ENCODE measurements at regions not wholly inside any gene's neighbourhood (a gene's known extent, or its start where the extent isn't known, plus 50 kb on each side); places are given as distances from the start of the nearest gene placed in this dataset.

DNA sequence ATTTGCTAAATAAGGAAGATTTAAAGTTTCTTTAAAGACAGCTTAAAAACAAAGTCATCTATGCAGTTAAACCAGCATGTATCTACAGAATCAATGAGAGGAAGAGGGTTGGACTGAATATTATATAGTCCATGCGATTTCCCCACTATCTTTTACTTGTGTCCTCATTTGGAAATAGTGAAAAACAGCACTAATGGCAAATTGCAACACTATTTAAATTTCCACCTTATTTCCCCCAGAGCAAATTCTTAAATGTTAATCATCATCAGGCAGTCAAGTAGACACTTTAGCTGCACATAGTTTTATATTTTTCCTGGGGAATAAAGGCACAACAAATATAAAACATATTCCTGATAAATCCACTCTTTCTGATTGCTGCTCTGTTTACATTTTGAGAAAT, 114.6 kb downstream of the LCA5 start:
- no peak for DNase-seq (ENCODE audit: low read depth)
- no peak overlapping the region for H3K4me3 ChIP-seq (ENCODE audit: low read length)
- TF ChIP-seq CTCF (conservative IDR thresholded peaks at IDR 0.05; ENCODE audit: low read depth, low read length) = no peak

- DNase-seq (ENCODE audit: low read depth) = peak; percentile 92
- no peak for TF ChIP-seq CTCF (conservative IDR thresholded peaks at IDR 0.05; ENCODE audit: low read depth, low read length)
- no peak overlapping the region for H3K4me3 ChIP-seq (ENCODE audit: low read length)
Measured at GRCh38 chr6:79421707-79422484, 115.3 kb downstream of the LCA5 start.

GRCh38 chr6:79421001-79421411, 116.2 kb downstream of the LCA5 start:
- DNase-seq (ENCODE audit: low read depth) = no peak
- no peak overlapping the region for H3K4me3 ChIP-seq (ENCODE audit: low read length)
- TF ChIP-seq CTCF (conservative IDR thresholded peaks at IDR 0.05; ENCODE audit: low read depth, low read length) = no peak

DNA sequence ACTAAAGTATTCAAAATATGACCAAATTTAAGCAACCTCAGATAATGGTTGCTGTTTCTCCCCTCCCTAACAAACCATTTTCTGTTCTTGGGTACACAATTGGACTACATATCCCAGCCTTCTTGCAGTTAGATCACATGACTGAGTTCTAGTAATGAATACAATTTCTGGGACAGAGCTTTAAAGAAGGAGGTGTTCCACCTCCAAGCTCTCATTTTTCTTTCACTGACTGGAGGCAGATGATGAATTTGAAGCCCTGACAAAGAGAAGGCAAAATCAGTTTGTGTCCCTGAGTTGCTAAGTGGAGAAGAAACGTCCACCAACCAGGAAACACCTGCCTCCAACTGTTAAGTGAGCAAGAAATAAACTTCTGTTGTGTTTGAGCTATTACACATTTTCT, 117.2 kb downstream of the LCA5 start:
- TF ChIP-seq CTCF (conservative IDR thresholded peaks at IDR 0.05; ENCODE audit: low read depth, low read length) = no peak
- H3K4me3 ChIP-seq (ENCODE audit: low read length) = no peak overlapping the region

DNA sequence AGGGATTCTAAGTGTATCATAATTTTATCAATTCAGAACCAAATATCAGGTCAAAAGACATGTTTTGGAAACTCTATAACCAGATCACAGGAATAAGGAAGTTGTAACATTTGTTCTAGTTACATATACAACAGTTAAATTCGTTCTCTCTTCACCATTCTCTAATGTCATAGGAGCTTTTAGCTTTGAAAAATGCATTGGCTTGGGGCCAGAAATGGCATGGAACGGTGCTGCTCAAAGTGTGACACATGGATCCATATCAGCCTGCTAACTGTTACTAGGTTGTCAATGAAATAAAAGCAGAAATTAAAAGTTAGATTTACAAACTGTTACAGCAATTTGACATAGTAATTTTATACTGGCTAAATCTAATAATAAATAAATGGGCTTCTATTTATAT, 120.3 kb downstream of the LCA5 start:
- no peak for DNase-seq (ENCODE audit: low read depth)
- H3K4me3 ChIP-seq (ENCODE audit: low read length) = no peak overlapping the region
- no peak for TF ChIP-seq CTCF (conservative IDR thresholded peaks at IDR 0.05; ENCODE audit: low read depth, low read length)

More for the DNA sequence above, 117.2 kb downstream of the LCA5 start:
- DNase-seq (ENCODE audit: low read depth) = no peak

GRCh38 chr6:79413562-79414002, 123.6 kb downstream of the LCA5 start:
- TF ChIP-seq CTCF (conservative IDR thresholded peaks at IDR 0.05; ENCODE audit: low read depth, low read length) = no peak
- no peak overlapping the region for H3K4me3 ChIP-seq (ENCODE audit: low read length)
- peak; percentile 64 for DNase-seq (ENCODE audit: low read depth)

DNA sequence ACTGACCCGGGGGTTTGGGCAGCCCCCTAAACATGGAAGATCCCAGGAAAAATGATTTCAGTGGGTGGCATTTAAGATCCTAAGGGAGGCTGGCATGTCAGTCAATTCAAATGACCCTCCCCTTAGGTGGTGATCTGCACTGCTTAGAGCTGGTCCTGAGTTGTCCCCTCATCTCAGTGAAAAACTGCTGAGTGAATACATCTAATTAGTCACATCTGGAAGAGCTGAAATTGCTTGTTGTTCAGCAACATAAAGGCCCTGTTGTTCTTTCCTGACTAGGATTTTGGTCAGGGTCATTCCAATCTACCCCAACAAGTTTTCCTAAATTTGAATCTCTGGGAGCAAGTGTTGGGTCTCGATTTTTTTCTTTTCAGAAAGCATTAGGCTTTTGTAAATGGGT, 126.4 kb downstream of the LCA5 start:
- H3K4me3 ChIP-seq (ENCODE audit: low read length) = no peak overlapping the region
- TF ChIP-seq CTCF (conservative IDR thresholded peaks at IDR 0.05; ENCODE audit: low read depth, low read length) = no peak
- no peak for DNase-seq (ENCODE audit: low read depth)

Measured in retinal pigment epithelial cell (primary cell).